IMR-90 (cell line): ENCODE measurements at regions not wholly inside any gene's neighbourhood (a gene's known extent, or its start where the extent isn't known, plus 50 kb on each side); places are given as distances from the start of the nearest gene placed in this dataset.

ENCODE experiments used
- ATAC-seq: fragments of 200-7000 bp; cut with Tn5 transposase; 2 replicates; pipeline ENCODE4 v1.9.1; 2020; ENCODE audit warnings: low read depth, mild to moderate bottlenecking, moderate library complexity
- BruUV-seq: library from RNA; stranded (reverse); fragments of 400-500 nt; replicated peaks from 2 replicates; lab custom pipeline; 2021; lab: Mats Ljungman, UMichigan
- CTCF ChIA-PET: fragments of 300-600 bp; formaldehyde crosslinking; extraction: SDS; loops from one replicate; lab custom pipeline; 2021; ENCODE audit warnings: antibody characterized with exemption; lab: Yijun Ruan, JAX
- POLR2A ChIA-PET: fragments of 300-600 bp; sonication (Branson Sonifier 250); formaldehyde crosslinking; loops from one replicate; lab custom pipeline; 2022; ENCODE audit warnings: antibody characterized with exemption; ENCODE audit not compliant: unreplicated experiment; lab: Charles Lee
- DNase-seq: peaks from one replicate; pipeline ENCODE4 v3.0.0; 2013
- H2AFZ ChIP-seq: replicated peaks from 2 replicates; pipeline ENCODE3; 2013; ENCODE audit warnings: low read length, mild to moderate bottlenecking; ENCODE audit not compliant: poor library complexity
- H2AK5ac ChIP-seq: 2 replicates; pipeline ENCODE4 v1.6.1; 2013; ENCODE audit warnings: low read depth, low read length, inconsistent platforms
- H2AK9ac ChIP-seq: replicated peaks from 2 replicates; pipeline ENCODE3; 2013; ENCODE audit warnings: mild to moderate bottlenecking, low read depth, low read length, moderate library complexity; ENCODE audit not compliant: poor library complexity
- H2BK120ac ChIP-seq: 2 replicates; pipeline ENCODE4 v1.6.1; 2013; ENCODE audit warnings: low read depth, low read length, inconsistent platforms
- H2BK15ac ChIP-seq: 3 replicates; pipeline ENCODE4 v1.6.1; 2013; ENCODE audit warnings: low read depth, low read length, inconsistent platforms
- H2BK20ac ChIP-seq: 2 replicates; pipeline ENCODE4 v1.6.1; 2013; ENCODE audit warnings: low read depth, mild to moderate bottlenecking, inconsistent platforms, low read length, moderate library complexity
- H2BK5ac ChIP-seq: 2 replicates; pipeline ENCODE4 v1.6.1; 2013; ENCODE audit warnings: mild to moderate bottlenecking, low read depth, low read length, inconsistent platforms; ENCODE audit not compliant: poor library complexity, severe bottlenecking
- H3K14ac ChIP-seq: replicated peaks from 2 replicates; pipeline ENCODE4 v1.6.1; 2013; ENCODE audit warnings: low read depth, low read length, inconsistent platforms
- H3K18ac ChIP-seq: 2 replicates; pipeline ENCODE4 v1.6.1; 2013; ENCODE audit warnings: low read depth, low read length, control low read depth
- H3K23ac ChIP-seq: 2 replicates; pipeline ENCODE4 v1.6.1; 2013; ENCODE audit warnings: low read depth, low read length, inconsistent platforms
- H3K27ac ChIP-seq: 2 replicates; pipeline ENCODE4 v1.5.1; 2013; ENCODE audit warnings: mild to moderate bottlenecking, control low read depth, low read length; ENCODE audit not compliant: insufficient read depth
- H3K27me3 ChIP-seq: 2 replicates; pipeline ENCODE4 v1.6.1; 2013; ENCODE audit warnings: low read length; ENCODE audit not compliant: control insufficient read depth, insufficient read depth
- H3K36me3 ChIP-seq: 2 replicates; pipeline ENCODE4 v1.6.1; 2013; ENCODE audit warnings: low read length, mixed read lengths; ENCODE audit not compliant: control insufficient read depth, insufficient read depth
- H3K4ac ChIP-seq: 2 replicates; pipeline ENCODE4 v1.6.1; 2013; ENCODE audit warnings: low read depth, low read length, inconsistent platforms
- H3K4me1 ChIP-seq: 2 replicates; pipeline ENCODE4 v1.6.1; 2013; ENCODE audit warnings: low read length, mixed read lengths; ENCODE audit not compliant: control insufficient read depth, insufficient read depth
- H3K4me2 ChIP-seq: 2 replicates; pipeline ENCODE4 v1.6.1; 2013; ENCODE audit warnings: low read depth, mild to moderate bottlenecking, control low read depth, low read length, moderate library complexity
- H3K4me3 ChIP-seq: 2 replicates; pipeline ENCODE4 v1.5.1; 2013; ENCODE audit warnings: low read depth, mild to moderate bottlenecking, control low read depth, low read length, moderate library complexity; ENCODE audit not compliant: insufficient read depth
- H3K56ac ChIP-seq: 2 replicates; pipeline ENCODE4 v1.6.1; 2013; ENCODE audit warnings: low read length, inconsistent platforms; ENCODE audit not compliant: insufficient read depth; ENCODE audit errors: extremely low read depth
- H3K79me1 ChIP-seq, 2 experiments: 2 replicates each; pipeline ENCODE4 v1.6.1; 2013; ENCODE audit warnings: low read length in 2 of 2, inconsistent platforms in 1 of 2, low read depth in 1 of 2
- H3K9ac ChIP-seq: 2 replicates; pipeline ENCODE4 v1.6.1; 2013; ENCODE audit warnings: low read depth, low read length, control low read depth
- H3K9me1 ChIP-seq: 2 replicates; pipeline ENCODE4 v1.6.1; 2013; ENCODE audit warnings: low read length, inconsistent platforms; ENCODE audit not compliant: insufficient read depth
- H3K9me3 ChIP-seq: 2 replicates; pipeline ENCODE4 v1.6.1; 2013; ENCODE audit warnings: low read length; ENCODE audit not compliant: control insufficient read depth, insufficient read depth
- H4K20me1 ChIP-seq: 2 replicates; pipeline ENCODE4 v1.6.1; 2013; ENCODE audit warnings: low read length, inconsistent platforms; ENCODE audit not compliant: insufficient read depth
- H4K5ac ChIP-seq: 2 replicates; pipeline ENCODE4 v1.6.1; 2013; ENCODE audit warnings: mild to moderate bottlenecking, low read depth, low read length, control low read depth
- H4K8ac ChIP-seq, 2 experiments: 2 replicates each; pipeline ENCODE4 v1.6.1; 2013; ENCODE audit warnings: low read depth in 2 of 2, low read length in 2 of 2, control low read depth in 1 of 2, inconsistent platforms in 1 of 2
- H4K91ac ChIP-seq: 2 replicates; pipeline ENCODE4 v1.6.1; 2013; ENCODE audit warnings: low read depth, low read length, inconsistent platforms; ENCODE audit not compliant: insufficient read depth
- CEBPB ChIP-seq: IDR thresholded peaks from 2 replicates; pipeline ENCODE4 v1.6.1; 2012; ENCODE audit warnings: low read depth, low read length, improper control_type of control experiment
- MAFK ChIP-seq: IDR thresholded peaks from 2 replicates; pipeline ENCODE4 v1.6.1; 2012; ENCODE audit warnings: low read depth, low read length, improper control_type of control experiment
- MAZ ChIP-seq: IDR thresholded peaks from 2 replicates; pipeline ENCODE4 v1.6.1; 2012; ENCODE audit warnings: low read depth, mild to moderate bottlenecking, low read length, improper control_type of control experiment, moderate library complexity, borderline replicate concordance
- MXI1 ChIP-seq: IDR thresholded peaks from 2 replicates; pipeline ENCODE4 v1.6.1; 2012; ENCODE audit warnings: low read depth, mild to moderate bottlenecking, low read length, moderate library complexity, borderline replicate concordance
- RCOR1 ChIP-seq: IDR thresholded peaks from 2 replicates; pipeline ENCODE4 v1.6.1; 2012; ENCODE audit warnings: mild to moderate bottlenecking, low read length, improper control_type of control experiment; ENCODE audit not compliant: insufficient replicate concordance
- WGBS, 2 experiments: methylation state at CpG; one replicate each; pipeline versions ENCODE4 v1.1.5 to v1.1.7; 2013; ENCODE audit warnings: missing lambda C conversion rate in 2 of 2; ENCODE audit not compliant: insufficient read length in 1 of 2; ENCODE audit errors: extremely low coverage in 2 of 2; 5-methylcytosine and 5-hydroxymethylcytosine counted together
- dilution Hi-C: fragments of 300-500 bp; cut with HindIII; formaldehyde crosslinking; loops from one replicate; pipeline ENCODE4 v1.14.3; 2018; ENCODE audit warnings: low sequenced_read_pairs; ENCODE audit not compliant: unreplicated experiment
- in situ Hi-C: fragments of 300-500 bp; cut with MboI; formaldehyde crosslinking; loops from 3 replicates; pipeline ENCODE4 v1.14.3; 2019; ENCODE audit warnings: low sequenced_read_pairs, inconsistent platforms, mixed read lengths
- intact Hi-C: fragments of 100-400 bp; cut with micrococcal nuclease; formaldehyde crosslinking; loops from 2 replicates; pipeline ENCODE4 v1.10.0; 2022
- TF ChIP-seq, protein P1 (sequence below): fragments of 150-350 bp; IDR thresholded peaks from 2 replicates; pipeline ENCODE4 v1.6.1; 2016; ENCODE audit warnings: low read depth, mild to moderate bottlenecking, low read length, moderate library complexity, borderline replicate concordance

DNA sequence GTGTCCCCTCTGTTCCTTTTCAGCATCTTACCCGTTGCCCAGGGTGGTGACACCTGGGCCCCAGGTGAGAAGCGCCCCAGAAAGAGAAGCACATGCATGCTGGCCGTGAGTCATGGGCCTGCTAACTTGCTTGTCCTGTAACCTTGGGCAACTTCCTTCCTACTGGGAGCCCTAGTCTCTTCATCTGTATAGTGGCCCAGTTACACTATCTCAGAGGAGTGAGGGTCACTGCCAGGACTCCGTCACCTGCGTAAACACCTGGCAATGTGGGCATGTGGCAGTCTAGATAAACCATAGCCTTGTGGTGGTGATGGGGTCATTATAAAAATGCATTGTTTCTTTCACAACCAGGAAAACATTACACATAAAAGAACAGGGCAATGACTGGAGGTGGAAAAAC lies 125.2 kb downstream of the SLC25A47 start:
- no peak overlapping the region for H4K5ac ChIP-seq
- H3K27ac ChIP-seq = no peak overlapping the region
- H2AK5ac ChIP-seq = no peak overlapping the region
- no peak overlapping the region for H2BK15ac ChIP-seq
- DNase-seq (no peak), ATAC-seq (no peak)
- no peak overlapping the region for H3K4me3 ChIP-seq
- no peak overlapping the region for H3K9ac ChIP-seq
- H3K56ac ChIP-seq = no peak overlapping the region
- no peak overlapping the region for H3K18ac ChIP-seq
- H2BK20ac ChIP-seq = no peak overlapping the region
- H3K9me3 ChIP-seq = no peaks in the 10 kb centered on the region
- H2BK120ac ChIP-seq = no peak overlapping the region
- dilution Hi-C loops (no loop called here), in situ Hi-C loops (no loop called here), intact Hi-C loops (no loop called here)
- H3K4ac ChIP-seq = no peak overlapping the region
- no peaks in the 10 kb centered on the region for H3K36me3 ChIP-seq
- ChIA-PET CTCF (no interaction called here), POLR2A (no interaction called here)
- no CpG with 5 or more reads among the region's 5 CpGs for WGBS, 2 experiments
- H3K4me2 ChIP-seq = no peak overlapping the region
- no peak overlapping the region for H2AK9ac ChIP-seq
- H3K14ac ChIP-seq = no peak overlapping the region
- H3K4me1 ChIP-seq = peaks cover 3% of the 10 kb centered on the region
- peaks cover 15% of the 10 kb centered on the region for H3K9me1 ChIP-seq
- no peak overlapping the region for H4K8ac ChIP-seq
- no peaks in the 10 kb centered on the region for H3K27me3 ChIP-seq
- BruUV-seq = no TSS peak
- H4K91ac ChIP-seq = no peak overlapping the region
- TF ChIP-seq RCOR1 = no peak
- no peak for TF ChIP-seq MAZ
- no peak for TF ChIP-seq CEBPB
- TF ChIP-seq, protein P1, sequence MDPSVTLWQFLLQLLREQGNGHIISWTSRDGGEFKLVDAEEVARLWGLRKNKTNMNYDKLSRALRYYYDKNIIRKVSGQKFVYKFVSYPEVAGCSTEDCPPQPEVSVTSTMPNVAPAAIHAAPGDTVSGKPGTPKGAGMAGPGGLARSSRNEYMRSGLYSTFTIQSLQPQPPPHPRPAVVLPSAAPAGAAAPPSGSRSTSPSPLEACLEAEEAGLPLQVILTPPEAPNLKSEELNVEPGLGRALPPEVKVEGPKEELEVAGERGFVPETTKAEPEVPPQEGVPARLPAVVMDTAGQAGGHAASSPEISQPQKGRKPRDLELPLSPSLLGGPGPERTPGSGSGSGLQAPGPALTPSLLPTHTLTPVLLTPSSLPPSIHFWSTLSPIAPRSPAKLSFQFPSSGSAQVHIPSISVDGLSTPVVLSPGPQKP = no peak
- no peak for TF ChIP-seq MXI1
- TF ChIP-seq MAFK = no peak
- H2AFZ ChIP-seq = peak overlapping the region; percentile 36
- H3K79me1 ChIP-seq = peaks cover 4 to 9% of the 10 kb centered on the region in 2 experiments; a peak in 3 of 4 replicates
- H2BK5ac ChIP-seq = no peak overlapping the region
- peaks cover 22% of the 10 kb centered on the region; the same call in 1 of the 2 replicates for H4K20me1 ChIP-seq
- no peak overlapping the region for H3K23ac ChIP-seq
